HepG2 (cell line): ENCODE measurements at regions not wholly inside any gene's neighbourhood (a gene's known extent, or its start where the extent isn't known, plus 50 kb on each side); places are given as distances from the start of the nearest gene placed in this dataset.

ENCODE experiments used
- CBX5 ChIP-seq: sonication (generic); formaldehyde crosslinking; IDR thresholded peaks from 2 replicates; pipeline ENCODE4 v1.4.0; 2020; ENCODE audit warnings: missing genetic modification reagents, borderline replicate concordance
- HOXA7 ChIP-seq: sonication (generic); formaldehyde crosslinking; IDR thresholded peaks from 2 replicates; pipeline ENCODE4 v1.8.1; 2022; ENCODE audit warnings: mild to moderate bottlenecking, missing genetic modification reagents, moderate library complexity
- MBNL3 ChIP-seq: fragments of 250-450 bp; sonication (Bioruptor Pico); conservative IDR thresholded peaks from 2 replicates; pipeline ENCODE4 v1.8.0; 2022; ENCODE audit warnings: mild to moderate bottlenecking, inconsistent platforms
- MZF1 ChIP-seq: sonication (generic); formaldehyde crosslinking; IDR thresholded peaks from 2 replicates; pipeline ENCODE4 v1.8.1; 2023; ENCODE audit warnings: mild to moderate bottlenecking, missing genetic modification reagents, borderline replicate concordance
- NFE2 ChIP-seq: sonication (generic); formaldehyde crosslinking; IDR thresholded peaks from 2 replicates; pipeline ENCODE4 v1.4.0; 2020; ENCODE audit warnings: missing genetic modification reagents
- PLRG1 ChIP-seq: fragments of 450-650 bp; conservative IDR thresholded peaks from 2 replicates; pipeline ENCODE4 v1.6.1; 2016
- REL ChIP-seq: sonication (generic); formaldehyde crosslinking; conservative IDR thresholded peaks from 2 replicates; pipeline ENCODE4 v1.8.0; 2022; ENCODE audit warnings: mild to moderate bottlenecking, missing genetic modification reagents, moderate library complexity
- SMAD3 ChIP-seq: sonication (generic); formaldehyde crosslinking; IDR thresholded peaks from 2 replicates; pipeline ENCODE4 v1.4.0; 2020; ENCODE audit warnings: missing genetic modification reagents
- ZFP82 ChIP-seq: sonication (generic); formaldehyde crosslinking; IDR thresholded peaks from 2 replicates; pipeline ENCODE4 v1.5.1; 2020; ENCODE audit warnings: mild to moderate bottlenecking, missing genetic modification reagents, borderline replicate concordance
- ZNF138 ChIP-seq: sonication (generic); formaldehyde crosslinking; IDR thresholded peaks from 2 replicates; pipeline ENCODE4 v1.5.0; 2020; ENCODE audit warnings: mild to moderate bottlenecking, low read depth, missing genetic modification reagents
- ZNF205 ChIP-seq: IDR thresholded peaks from 2 replicates; pipeline ENCODE4 v1.6.1; 2018; ENCODE audit warnings: missing biosample characterization, missing genetic modification reagents
- ZNF256 ChIP-seq: sonication (generic); formaldehyde crosslinking; conservative IDR thresholded peaks from 2 replicates; pipeline ENCODE4 v1.4.0; 2020; ENCODE audit warnings: missing genetic modification reagents
- ZNF335 ChIP-seq: sonication (generic); formaldehyde crosslinking; IDR thresholded peaks from 2 replicates; pipeline ENCODE4 v1.4.0; 2020; ENCODE audit warnings: missing genetic modification reagents
- ZNF670 ChIP-seq: sonication (generic); formaldehyde crosslinking; IDR thresholded peaks from 2 replicates; pipeline ENCODE4 v1.8.0; 2022; ENCODE audit warnings: mild to moderate bottlenecking, missing genetic modification reagents, borderline replicate concordance
- ZNF672 ChIP-seq: sonication (generic); formaldehyde crosslinking; IDR thresholded peaks from 2 replicates; pipeline ENCODE4 v1.8.1; 2022; ENCODE audit warnings: missing genetic modification reagents
- TF ChIP-seq, protein P1 (sequence below): sonication (generic); formaldehyde crosslinking; IDR thresholded peaks from 2 replicates; pipeline ENCODE4 v1.4.0; 2020; ENCODE audit warnings: low read depth, missing genetic modification reagents
- TF ChIP-seq, protein P2 (sequence below): sonication (generic); formaldehyde crosslinking; IDR thresholded peaks from 2 replicates; pipeline ENCODE4 v1.4.0; 2020; ENCODE audit warnings: mild to moderate bottlenecking, missing genetic modification reagents
- TF ChIP-seq, protein P3 (sequence below): sonication (generic); formaldehyde crosslinking; IDR thresholded peaks from 2 replicates; pipeline ENCODE4 v1.5.0; 2020; ENCODE audit warnings: mild to moderate bottlenecking, missing genetic modification reagents
- TF ChIP-seq, protein P4 (sequence below): sonication (generic); formaldehyde crosslinking; IDR thresholded peaks from 2 replicates; pipeline ENCODE4 v1.5.1; 2020; ENCODE audit warnings: mild to moderate bottlenecking, missing genetic modification reagents, moderate library complexity
- TF ChIP-seq, protein P5 (sequence below): sonication (generic); formaldehyde crosslinking; IDR thresholded peaks from 2 replicates; pipeline ENCODE4 v1.5.1; 2020; ENCODE audit warnings: missing genetic modification reagents, mild to moderate bottlenecking, borderline replicate concordance

DNA sequence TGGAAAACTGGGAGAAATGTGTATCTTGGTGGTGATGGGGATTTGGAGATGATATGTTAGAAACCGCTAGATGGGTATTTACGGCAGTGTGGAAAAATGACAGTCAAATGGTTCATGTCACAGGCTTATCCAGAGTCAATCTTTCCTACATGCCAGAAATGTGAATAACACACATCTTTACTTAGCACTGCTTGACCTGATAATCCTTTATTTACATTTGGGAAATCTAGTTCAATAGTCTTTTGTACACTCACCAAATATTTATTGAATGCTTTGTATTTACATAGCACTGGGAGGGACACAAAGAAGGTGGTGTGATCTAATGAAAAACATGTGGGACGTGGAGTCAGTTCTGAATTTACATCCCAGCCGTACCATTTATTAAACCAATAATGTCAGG is 208.2 kb downstream of the DIO2 start (continued):
- TF ChIP-seq MZF1 (CRISPR knock-in tag) (no peak), MBNL3 (CRISPR knock-in tag) (no peak), ZNF672 (CRISPR knock-in tag) (no peak), PLRG1 (no peak), NFE2 (CRISPR knock-in tag) (no peak), ZFP82 (CRISPR knock-in tag) (no peak), SMAD3 (CRISPR knock-in tag) (no peak), ZNF205 (CRISPR knock-in tag) (no peak), CBX5 (CRISPR knock-in tag) (no peak), ZNF138 (CRISPR knock-in tag) (no peak), ZNF256 (CRISPR knock-in tag) (no peak), HOXA7 (CRISPR knock-in tag) (no peak), ZNF335 (CRISPR knock-in tag) (no peak), REL (no peak), ZNF670 (CRISPR knock-in tag) (no peak)
- TF ChIP-seq, protein P1, sequence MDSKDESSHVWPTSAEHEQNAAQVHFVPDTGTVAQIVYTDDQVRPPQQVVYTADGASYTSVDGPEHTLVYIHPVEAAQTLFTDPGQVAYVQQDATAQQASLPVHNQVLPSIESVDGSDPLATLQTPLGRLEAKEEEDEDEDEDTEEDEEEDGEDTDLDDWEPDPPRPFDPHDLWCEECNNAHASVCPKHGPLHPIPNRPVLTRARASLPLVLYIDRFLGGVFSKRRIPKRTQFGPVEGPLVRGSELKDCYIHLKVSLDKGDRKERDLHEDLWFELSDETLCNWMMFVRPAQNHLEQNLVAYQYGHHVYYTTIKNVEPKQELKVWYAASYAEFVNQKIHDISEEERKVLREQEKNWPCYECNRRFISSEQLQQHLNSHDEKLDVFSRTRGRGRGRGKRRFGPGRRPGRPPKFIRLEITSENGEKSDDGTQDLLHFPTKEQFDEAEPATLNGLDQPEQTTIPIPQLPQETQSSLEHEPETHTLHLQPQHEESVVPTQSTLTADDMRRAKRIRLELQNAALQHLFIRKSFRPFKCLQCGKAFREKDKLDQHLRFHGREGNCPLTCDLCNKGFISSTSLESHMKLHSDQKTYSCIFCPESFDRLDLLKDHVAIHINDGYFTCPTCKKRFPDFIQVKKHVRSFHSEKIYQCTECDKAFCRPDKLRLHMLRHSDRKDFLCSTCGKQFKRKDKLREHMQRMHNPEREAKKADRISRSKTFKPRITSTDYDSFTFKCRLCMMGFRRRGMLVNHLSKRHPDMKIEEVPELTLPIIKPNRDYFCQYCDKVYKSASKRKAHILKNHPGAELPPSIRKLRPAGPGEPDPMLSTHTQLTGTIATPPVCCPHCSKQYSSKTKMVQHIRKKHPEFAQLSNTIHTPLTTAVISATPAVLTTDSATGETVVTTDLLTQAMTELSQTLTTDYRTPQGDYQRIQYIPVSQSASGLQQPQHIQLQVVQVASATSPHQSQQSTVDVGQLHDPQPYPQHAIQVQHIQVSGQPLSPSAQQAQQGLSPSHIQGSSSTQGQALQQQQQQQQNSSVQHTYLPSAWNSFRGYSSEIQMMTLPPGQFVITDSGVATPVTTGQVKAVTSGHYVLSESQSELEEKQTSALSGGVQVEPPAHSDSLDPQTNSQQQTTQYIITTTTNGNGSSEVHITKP (CRISPR knock-in tag): no peak
- TF ChIP-seq, protein P2, sequence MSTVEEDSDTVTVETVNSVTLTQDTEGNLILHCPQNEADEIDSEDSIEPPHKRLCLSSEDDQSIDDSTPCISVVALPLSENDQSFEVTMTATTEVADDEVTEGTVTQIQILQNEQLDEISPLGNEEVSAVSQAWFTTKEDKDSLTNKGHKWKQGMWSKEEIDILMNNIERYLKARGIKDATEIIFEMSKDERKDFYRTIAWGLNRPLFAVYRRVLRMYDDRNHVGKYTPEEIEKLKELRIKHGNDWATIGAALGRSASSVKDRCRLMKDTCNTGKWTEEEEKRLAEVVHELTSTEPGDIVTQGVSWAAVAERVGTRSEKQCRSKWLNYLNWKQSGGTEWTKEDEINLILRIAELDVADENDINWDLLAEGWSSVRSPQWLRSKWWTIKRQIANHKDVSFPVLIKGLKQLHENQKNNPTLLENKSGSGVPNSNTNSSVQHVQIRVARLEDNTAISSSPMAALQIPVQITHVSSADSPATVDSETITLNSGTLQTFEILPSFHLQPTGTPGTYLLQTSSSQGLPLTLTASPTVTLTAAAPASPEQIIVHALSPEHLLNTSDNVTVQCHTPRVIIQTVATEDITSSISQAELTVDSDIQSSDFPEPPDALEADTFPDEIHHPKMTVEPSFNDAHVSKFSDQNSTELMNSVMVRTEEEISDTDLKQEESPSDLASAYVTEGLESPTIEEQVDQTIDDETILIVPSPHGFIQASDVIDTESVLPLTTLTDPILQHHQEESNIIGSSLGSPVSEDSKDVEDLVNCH: no peak
- TF ChIP-seq, protein P3, sequence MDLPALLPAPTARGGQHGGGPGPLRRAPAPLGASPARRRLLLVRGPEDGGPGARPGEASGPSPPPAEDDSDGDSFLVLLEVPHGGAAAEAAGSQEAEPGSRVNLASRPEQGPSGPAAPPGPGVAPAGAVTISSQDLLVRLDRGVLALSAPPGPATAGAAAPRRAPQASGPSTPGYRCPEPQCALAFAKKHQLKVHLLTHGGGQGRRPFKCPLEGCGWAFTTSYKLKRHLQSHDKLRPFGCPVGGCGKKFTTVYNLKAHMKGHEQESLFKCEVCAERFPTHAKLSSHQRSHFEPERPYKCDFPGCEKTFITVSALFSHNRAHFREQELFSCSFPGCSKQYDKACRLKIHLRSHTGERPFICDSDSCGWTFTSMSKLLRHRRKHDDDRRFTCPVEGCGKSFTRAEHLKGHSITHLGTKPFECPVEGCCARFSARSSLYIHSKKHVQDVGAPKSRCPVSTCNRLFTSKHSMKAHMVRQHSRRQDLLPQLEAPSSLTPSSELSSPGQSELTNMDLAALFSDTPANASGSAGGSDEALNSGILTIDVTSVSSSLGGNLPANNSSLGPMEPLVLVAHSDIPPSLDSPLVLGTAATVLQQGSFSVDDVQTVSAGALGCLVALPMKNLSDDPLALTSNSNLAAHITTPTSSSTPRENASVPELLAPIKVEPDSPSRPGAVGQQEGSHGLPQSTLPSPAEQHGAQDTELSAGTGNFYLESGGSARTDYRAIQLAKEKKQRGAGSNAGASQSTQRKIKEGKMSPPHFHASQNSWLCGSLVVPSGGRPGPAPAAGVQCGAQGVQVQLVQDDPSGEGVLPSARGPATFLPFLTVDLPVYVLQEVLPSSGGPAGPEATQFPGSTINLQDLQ (CRISPR knock-in tag): no peak
- TF ChIP-seq, protein P4, sequence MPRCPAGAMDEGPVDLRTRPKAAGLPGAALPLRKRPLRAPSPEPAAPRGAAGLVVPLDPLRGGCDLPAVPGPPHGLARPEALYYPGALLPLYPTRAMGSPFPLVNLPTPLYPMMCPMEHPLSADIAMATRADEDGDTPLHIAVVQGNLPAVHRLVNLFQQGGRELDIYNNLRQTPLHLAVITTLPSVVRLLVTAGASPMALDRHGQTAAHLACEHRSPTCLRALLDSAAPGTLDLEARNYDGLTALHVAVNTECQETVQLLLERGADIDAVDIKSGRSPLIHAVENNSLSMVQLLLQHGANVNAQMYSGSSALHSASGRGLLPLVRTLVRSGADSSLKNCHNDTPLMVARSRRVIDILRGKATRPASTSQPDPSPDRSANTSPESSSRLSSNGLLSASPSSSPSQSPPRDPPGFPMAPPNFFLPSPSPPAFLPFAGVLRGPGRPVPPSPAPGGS (CRISPR knock-in tag): no peak
- TF ChIP-seq, protein P5, sequence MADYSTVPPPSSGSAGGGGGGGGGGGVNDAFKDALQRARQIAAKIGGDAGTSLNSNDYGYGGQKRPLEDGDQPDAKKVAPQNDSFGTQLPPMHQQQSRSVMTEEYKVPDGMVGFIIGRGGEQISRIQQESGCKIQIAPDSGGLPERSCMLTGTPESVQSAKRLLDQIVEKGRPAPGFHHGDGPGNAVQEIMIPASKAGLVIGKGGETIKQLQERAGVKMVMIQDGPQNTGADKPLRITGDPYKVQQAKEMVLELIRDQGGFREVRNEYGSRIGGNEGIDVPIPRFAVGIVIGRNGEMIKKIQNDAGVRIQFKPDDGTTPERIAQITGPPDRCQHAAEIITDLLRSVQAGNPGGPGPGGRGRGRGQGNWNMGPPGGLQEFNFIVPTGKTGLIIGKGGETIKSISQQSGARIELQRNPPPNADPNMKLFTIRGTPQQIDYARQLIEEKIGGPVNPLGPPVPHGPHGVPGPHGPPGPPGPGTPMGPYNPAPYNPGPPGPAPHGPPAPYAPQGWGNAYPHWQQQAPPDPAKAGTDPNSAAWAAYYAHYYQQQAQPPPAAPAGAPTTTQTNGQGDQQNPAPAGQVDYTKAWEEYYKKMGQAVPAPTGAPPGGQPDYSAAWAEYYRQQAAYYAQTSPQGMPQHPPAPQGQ (CRISPR knock-in tag): no peak
